ENCODE measurements at regions not wholly inside any gene's neighbourhood (a gene's known extent, or its start where the extent isn't known, plus 50 kb on each side); places are given as distances from the start of the nearest gene placed in this dataset.

GRCh38 chr2:221073326-221074049, 498.6 kb downstream of the EPHA4 start:
- TF ChIP-seq, protein P1, sequence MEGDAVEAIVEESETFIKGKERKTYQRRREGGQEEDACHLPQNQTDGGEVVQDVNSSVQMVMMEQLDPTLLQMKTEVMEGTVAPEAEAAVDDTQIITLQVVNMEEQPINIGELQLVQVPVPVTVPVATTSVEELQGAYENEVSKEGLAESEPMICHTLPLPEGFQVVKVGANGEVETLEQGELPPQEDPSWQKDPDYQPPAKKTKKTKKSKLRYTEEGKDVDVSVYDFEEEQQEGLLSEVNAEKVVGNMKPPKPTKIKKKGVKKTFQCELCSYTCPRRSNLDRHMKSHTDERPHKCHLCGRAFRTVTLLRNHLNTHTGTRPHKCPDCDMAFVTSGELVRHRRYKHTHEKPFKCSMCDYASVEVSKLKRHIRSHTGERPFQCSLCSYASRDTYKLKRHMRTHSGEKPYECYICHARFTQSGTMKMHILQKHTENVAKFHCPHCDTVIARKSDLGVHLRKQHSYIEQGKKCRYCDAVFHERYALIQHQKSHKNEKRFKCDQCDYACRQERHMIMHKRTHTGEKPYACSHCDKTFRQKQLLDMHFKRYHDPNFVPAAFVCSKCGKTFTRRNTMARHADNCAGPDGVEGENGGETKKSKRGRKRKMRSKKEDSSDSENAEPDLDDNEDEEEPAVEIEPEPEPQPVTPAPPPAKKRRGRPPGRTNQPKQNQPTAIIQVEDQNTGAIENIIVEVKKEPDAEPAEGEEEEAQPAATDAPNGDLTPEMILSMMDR (conservative IDR thresholded peaks at IDR 0.05; ENCODE audit: low read length): no peak
- no peak for TF ChIP-seq EZH2phosphoT487 (IDR thresholded peaks at IDR 0.05; ENCODE audit: borderline replicate concordance)

All from Loucy (cell line).